GM23338 (cell line): ENCODE measurements at regions not wholly inside any gene's neighbourhood (a gene's known extent, or its start where the extent isn't known, plus 50 kb on each side); places are given as distances from the start of the nearest gene placed in this dataset.

ENCODE experiments used
- ATAC-seq: fragments of 200-7000 bp; cut with Tn5 transposase; 3 replicates; pipeline ENCODE4 v1.9.1; 2020
- DNase-seq: peaks from one replicate; pipeline ENCODE4 v3.0.0-alpha.2; 2015; ENCODE audit warnings: low spot score
- H2AFZ ChIP-seq: fragments of 200-600 bp; sonication (generic); 2 replicates; pipeline ENCODE4 v1.8.0; 2016; ENCODE audit warnings: antibody characterized with exemption, mild to moderate bottlenecking, moderate library complexity
- H3F3A ChIP-seq: fragments of 200-600 bp; sonication (generic); replicated peaks from 2 replicates; pipeline ENCODE4 v1.8.0; 2017; ENCODE audit warnings: antibody characterized with exemption, mixed run types, low read depth
- H3K27ac ChIP-seq: fragments of 200-600 bp; sonication (generic); 2 replicates; pipeline ENCODE4 v1.6.1; 2016; ENCODE audit warnings: low read depth
- H3K27me3 ChIP-seq: fragments of 200-600 bp; sonication (generic); 2 replicates; pipeline ENCODE4 v1.8.0; 2016; ENCODE audit warnings: mild to moderate bottlenecking, mixed run types, moderate library complexity; ENCODE audit not compliant: insufficient read depth
- H3K36me3 ChIP-seq: fragments of 200-600 bp; sonication (generic); 2 replicates; pipeline ENCODE4 v1.8.0; 2016; ENCODE audit warnings: mild to moderate bottlenecking; ENCODE audit not compliant: insufficient read depth
- H3K4me1 ChIP-seq: fragments of 200-600 bp; sonication (generic); 2 replicates; pipeline ENCODE4 v1.8.0; 2016; ENCODE audit warnings: mild to moderate bottlenecking, moderate library complexity; ENCODE audit not compliant: insufficient read depth
- H3K4me2 ChIP-seq: fragments of 200-600 bp; sonication (generic); 2 replicates; pipeline ENCODE4 v1.7.1; 2017; ENCODE audit warnings: mixed run types
- H3K4me3 ChIP-seq: fragments of 200-600 bp; sonication (generic); 2 replicates; pipeline ENCODE4 v1.6.1; 2016; ENCODE audit warnings: mixed run types
- H3K79me2 ChIP-seq: fragments of 200-600 bp; sonication (generic); replicated peaks from 2 replicates; pipeline ENCODE4 v1.8.0; 2017; ENCODE audit warnings: mild to moderate bottlenecking; ENCODE audit not compliant: insufficient read depth
- H3K9me2 ChIP-seq: fragments of 200-600 bp; sonication (generic); 2 replicates; pipeline ENCODE4 v1.8.0; 2017; ENCODE audit not compliant: insufficient read depth
- H4K20me1 ChIP-seq: fragments of 200-600 bp; sonication (generic); replicated peaks from 2 replicates; pipeline ENCODE4 v1.8.0; 2017; ENCODE audit warnings: mild to moderate bottlenecking; ENCODE audit not compliant: insufficient read depth
- H3K27ac Mint-ChIP-seq: 2 replicates; pipeline ENCODE4 v1.8.0; 2020; ENCODE audit warnings: inconsistent platforms, mild to moderate bottlenecking, moderate library complexity, mixed read lengths
- H3K27me3 Mint-ChIP-seq: 3 replicates; pipeline ENCODE4 v1.8.0; 2022; ENCODE audit warnings: low read depth, mild to moderate bottlenecking, moderate library complexity, mixed read lengths, inconsistent platforms; ENCODE audit not compliant: insufficient read depth, poor library complexity
- H3K36me3 Mint-ChIP-seq: 3 replicates; pipeline ENCODE4 v1.8.0; 2021; ENCODE audit warnings: low read depth, mild to moderate bottlenecking, inconsistent platforms, moderate library complexity, mixed read lengths
- H3K4me1 Mint-ChIP-seq: 3 replicates; pipeline ENCODE4 v1.8.0; 2020; ENCODE audit warnings: mild to moderate bottlenecking, inconsistent platforms, mixed read lengths
- H3K4me3 Mint-ChIP-seq: 3 replicates; pipeline ENCODE4 v1.8.0; 2021; ENCODE audit warnings: moderate library complexity, mild to moderate bottlenecking, inconsistent platforms, mixed read lengths
- H3K9me3 Mint-ChIP-seq: 3 replicates; pipeline ENCODE4 v1.8.0; 2020; ENCODE audit warnings: moderate library complexity, mild to moderate bottlenecking, inconsistent platforms, mixed read lengths
- CREB1 ChIP-seq: fragments of 250-450 bp; sonication (Bioruptor Pico); IDR thresholded peaks from 2 replicates; pipeline ENCODE4 v1.5.0; 2020; ENCODE audit warnings: low read depth, mild to moderate bottlenecking, moderate library complexity
- CTCF ChIP-seq, 2 experiments: fragments of 200-600 bp in 1 of 2; sonication (generic) in 1 of 2; conservative IDR thresholded peaks; 2 replicates each; pipeline versions ENCODE4 v1.5.1 to v1.6.1; 2016 to 2017; ENCODE audit warnings: antibody characterized with exemption in 2 of 2, low read depth in 2 of 2, mild to moderate bottlenecking in 2 of 2, moderate library complexity in 1 of 2
- ETS1 ChIP-seq: IDR thresholded peaks from 2 replicates; pipeline ENCODE4 v1.6.1; 2016; ENCODE audit warnings: antibody characterized with exemption
- EZH2 ChIP-seq: fragments of 200-600 bp; sonication (generic); IDR thresholded peaks from one replicate; pipeline ENCODE4 v1.8.0; 2017; ENCODE audit warnings: antibody characterized with exemption, mild to moderate bottlenecking, low read depth; ENCODE audit not compliant: unreplicated experiment
- EZH2phosphoT487 ChIP-seq: fragments of 200-600 bp; sonication (generic); IDR thresholded peaks from one replicate; pipeline ENCODE4 v1.8.1; 2018; ENCODE audit warnings: antibody characterized with exemption; ENCODE audit not compliant: unreplicated experiment
- REST ChIP-seq: IDR thresholded peaks from one replicate; pipeline ENCODE4 v1.6.1; 2018; ENCODE audit warnings: antibody characterized with exemption; ENCODE audit not compliant: unreplicated experiment
- STAT1 ChIP-seq: IDR thresholded peaks from one replicate; pipeline ENCODE4 v1.6.1; 2016; ENCODE audit warnings: antibody characterized with exemption; ENCODE audit not compliant: unreplicated experiment
- ZNF114 ChIP-seq: fragments of 250-450 bp; sonication (Bioruptor Pico); IDR thresholded peaks from 2 replicates; pipeline ENCODE4 v1.5.0; 2020; ENCODE audit warnings: mild to moderate bottlenecking, moderate library complexity
- ZNF331 ChIP-seq: fragments of 250-450 bp; sonication (Bioruptor Pico); IDR thresholded peaks from 2 replicates; pipeline ENCODE4 v1.5.0; 2020; ENCODE audit warnings: low read depth, mild to moderate bottlenecking, moderate library complexity

- no peak overlapping the region for H3K4me3 Mint-ChIP-seq
- Histone ChIP-seq H3K4me3 (no peak overlapping the region), H3F3A (no peaks in the 10 kb centered on the region), H3K4me1 (no peaks in the 10 kb centered on the region), H3K4me2 (no peak overlapping the region), H3K36me3 (no peaks in the 10 kb centered on the region), H3K79me2 (no peaks in the 10 kb centered on the region), H3K27me3 (no peaks in the 10 kb centered on the region), H2AFZ (no peak overlapping the region), H4K20me1 (no peaks in the 10 kb centered on the region), H3K9me2 (no peaks in the 10 kb centered on the region), H3K27ac (no peak overlapping the region)
- no peak for DNase-seq
- no peak for ATAC-seq
- H3K36me3 Mint-ChIP-seq, result peaks cover 51% of the 10 kb centered on the region
- no peak overlapping the region for H3K27ac Mint-ChIP-seq
- H3K4me1 Mint-ChIP-seq, result no peaks in the 10 kb centered on the region
- TF ChIP-seq STAT1 (no peak), ETS1 (no peak)
- peaks cover 55% of the 10 kb centered on the region for H3K9me3 Mint-ChIP-seq
- H3K27me3 Mint-ChIP-seq, result no peaks in the 10 kb centered on the region
Measured at GRCh38 chrX:80316526-80316925, 103.7 kb upstream of the TENT5D start.

GRCh38 chrX:80317646-80318045 is 102.6 kb upstream of the TENT5D start:
- ATAC-seq, result no peak
- Histone ChIP-seq H3K27me3 (no peaks in the 10 kb centered on the region), H3K79me2 (no peaks in the 10 kb centered on the region), H3K4me2 (no peak overlapping the region), H3K36me3 (no peaks in the 10 kb centered on the region), H2AFZ (no peak overlapping the region), H3K4me3 (no peak overlapping the region), H3K27ac (no peak overlapping the region), H4K20me1 (no peaks in the 10 kb centered on the region), H3K4me1 (no peaks in the 10 kb centered on the region), H3K9me2 (no peaks in the 10 kb centered on the region), H3F3A (no peaks in the 10 kb centered on the region)
- H3K36me3 Mint-ChIP-seq, result peaks cover 47% of the 10 kb centered on the region
- H3K9me3 Mint-ChIP-seq, result peaks cover 55% of the 10 kb centered on the region
- H3K4me3 Mint-ChIP-seq, result no peak overlapping the region
- no peak overlapping the region for H3K27ac Mint-ChIP-seq
- no peaks in the 10 kb centered on the region for H3K4me1 Mint-ChIP-seq
- H3K27me3 Mint-ChIP-seq, result peaks cover 3% of the 10 kb centered on the region
- DNase-seq, result no peak
- TF ChIP-seq ZNF331 (CRISPR knock-in tag), result no peak
- TF ChIP-seq STAT1, result no peak
- TF ChIP-seq EZH2phosphoT487, result no peak
- no peak for TF ChIP-seq ZNF114 (CRISPR knock-in tag)
- no peak for TF ChIP-seq ETS1
- no peak for TF ChIP-seq CREB1
- TF ChIP-seq EZH2, result no peak
- TF ChIP-seq REST, result no peak
- no peak for TF ChIP-seq CTCF (conservative IDR thresholded peaks at IDR 0.05; ENCODE audit: low read depth in 2 of 2)
